Mesendoderm (in vitro differentiated cells): ENCODE measurements at regions not wholly inside any gene's neighbourhood (a gene's known extent, or its start where the extent isn't known, plus 50 kb on each side); places are given as distances from the start of the nearest gene placed in this dataset.

Experiments
- DNase-seq: peaks from one replicate; pipeline ENCODE4 v3.0.0; 2013
- H2AK5ac ChIP-seq: 2 replicates; pipeline ENCODE4 v1.6.1; 2013; ENCODE audit warnings: low read length, inconsistent platforms
- H2BK120ac ChIP-seq: 2 replicates; pipeline ENCODE4 v1.6.1; 2013; ENCODE audit warnings: low read depth, mild to moderate bottlenecking, low read length, moderate library complexity, mixed read lengths
- H2BK15ac ChIP-seq: replicated peaks from 2 replicates; pipeline ENCODE4 v1.6.1; 2013; ENCODE audit warnings: low read depth, mild to moderate bottlenecking, moderate library complexity
- H2BK5ac ChIP-seq: 2 replicates; pipeline ENCODE4 v1.6.1; 2013; ENCODE audit warnings: low read length, inconsistent platforms
- H3K18ac ChIP-seq: 2 replicates; pipeline ENCODE4 v1.6.1; 2013; ENCODE audit warnings: mild to moderate bottlenecking, low read length, mixed read lengths
- H3K23ac ChIP-seq: one replicate; pipeline ENCODE4 v1.6.1; 2013; ENCODE audit warnings: low read length
- H3K27ac ChIP-seq: 2 replicates; pipeline ENCODE4 v1.5.1; 2013; ENCODE audit warnings: low read depth, mild to moderate bottlenecking, inconsistent platforms, low read length, moderate library complexity
- H3K27me3 ChIP-seq: 2 replicates; pipeline ENCODE4 v1.6.1; 2013; ENCODE audit warnings: low read length, control low read depth, mild to moderate bottlenecking, inconsistent platforms; ENCODE audit not compliant: insufficient read depth, poor library complexity
- H3K36me3 ChIP-seq: 2 replicates; pipeline ENCODE4 v1.6.1; 2013; ENCODE audit warnings: low read length, inconsistent platforms; ENCODE audit not compliant: control insufficient read depth, insufficient read depth
- H3K4ac ChIP-seq: one replicate; pipeline ENCODE4 v1.6.1; 2013; ENCODE audit warnings: low read depth, mild to moderate bottlenecking, low read length, moderate library complexity
- H3K4me1 ChIP-seq: 2 replicates; pipeline ENCODE4 v1.6.1; 2013; ENCODE audit warnings: low read depth, low read length, inconsistent platforms; ENCODE audit not compliant: control insufficient read depth
- H3K4me2 ChIP-seq: 2 replicates; pipeline ENCODE4 v1.6.1; 2013; ENCODE audit warnings: low read length
- H3K4me3 ChIP-seq: 2 replicates; pipeline ENCODE4 v1.5.1; 2013; ENCODE audit warnings: mild to moderate bottlenecking, low read length
- H3K56ac ChIP-seq: one replicate; pipeline ENCODE4 v1.6.1; 2013; ENCODE audit warnings: low read length
- H3K79me1 ChIP-seq: 2 replicates; pipeline ENCODE4 v1.6.1; 2013; ENCODE audit warnings: low read length, inconsistent platforms
- H3K79me2 ChIP-seq: 2 replicates; pipeline ENCODE4 v1.6.1; 2013; ENCODE audit warnings: mild to moderate bottlenecking, low read length; ENCODE audit not compliant: control insufficient read depth, insufficient read depth
- H3K9ac ChIP-seq: 2 replicates; pipeline ENCODE4 v1.6.1; 2013; ENCODE audit warnings: low read length, inconsistent platforms
- H4K5ac ChIP-seq: one replicate; pipeline ENCODE4 v1.6.1; 2013; ENCODE audit warnings: low read length
- H4K8ac ChIP-seq: one replicate; pipeline ENCODE4 v1.6.1; 2013; ENCODE audit warnings: low read depth, mild to moderate bottlenecking, control low read depth, low read length, moderate library complexity
- WGBS: extraction: QIAGEN DNeasy Blood & Tissue Kit; methylation state at CpG from one replicate; pipeline ENCODE4 v1.1.7; 2013; ENCODE audit warnings: low lambda C conversion rate, missing lambda C conversion rate; ENCODE audit not compliant: insufficient coverage; ENCODE audit errors: extremely low coverage; 5-methylcytosine and 5-hydroxymethylcytosine counted together

DNA sequence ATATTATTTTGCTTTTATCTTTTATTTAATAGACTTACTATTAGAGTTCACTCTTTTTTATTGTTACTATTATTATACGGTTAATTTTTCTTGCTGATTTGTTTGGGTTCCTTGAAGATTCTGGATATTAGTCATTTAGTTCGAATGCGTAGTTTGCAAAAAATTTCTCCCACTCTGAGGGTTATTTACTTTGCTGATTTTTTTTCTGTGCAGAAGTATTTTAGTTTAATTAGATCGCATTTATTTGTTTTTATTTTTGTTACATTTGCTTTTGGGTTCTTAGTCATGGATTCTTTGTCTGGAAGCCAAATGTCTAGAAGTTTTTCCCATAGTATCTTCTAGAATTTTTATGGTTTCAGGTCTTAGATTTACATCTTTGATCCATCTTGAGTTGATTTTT, 585.2 kb downstream of the CPS1 start:
- Histone ChIP-seq H3K4me1 (no peaks in the 10 kb centered on the region), H3K23ac (no peak overlapping the region), H3K9ac (no peak overlapping the region), H3K79me2 (no peaks in the 10 kb centered on the region), H4K5ac (no peak overlapping the region), H3K4me3 (no peak overlapping the region), H2AK5ac (no peak overlapping the region), H3K36me3 (no peaks in the 10 kb centered on the region), H3K27ac (no peak overlapping the region), H3K56ac (no peak overlapping the region), H2BK5ac (no peak overlapping the region), H3K18ac (no peak overlapping the region), H2BK15ac (no peak overlapping the region), H4K8ac (no peak overlapping the region), H3K4ac (no peak overlapping the region), H3K27me3 (no peaks in the 10 kb centered on the region), H3K79me1 (no peaks in the 10 kb centered on the region), H3K4me2 (no peak overlapping the region), H2BK120ac (no peak overlapping the region)
- DNase-seq, result no peak
- WGBS, result no CpG with 5 or more reads among the region's 4 CpGs

- H4K5ac ChIP-seq, result no peak overlapping the region
Observed at GRCh38 chr2:211144078-211144477, 587.7 kb downstream of the CPS1 start.

DNA sequence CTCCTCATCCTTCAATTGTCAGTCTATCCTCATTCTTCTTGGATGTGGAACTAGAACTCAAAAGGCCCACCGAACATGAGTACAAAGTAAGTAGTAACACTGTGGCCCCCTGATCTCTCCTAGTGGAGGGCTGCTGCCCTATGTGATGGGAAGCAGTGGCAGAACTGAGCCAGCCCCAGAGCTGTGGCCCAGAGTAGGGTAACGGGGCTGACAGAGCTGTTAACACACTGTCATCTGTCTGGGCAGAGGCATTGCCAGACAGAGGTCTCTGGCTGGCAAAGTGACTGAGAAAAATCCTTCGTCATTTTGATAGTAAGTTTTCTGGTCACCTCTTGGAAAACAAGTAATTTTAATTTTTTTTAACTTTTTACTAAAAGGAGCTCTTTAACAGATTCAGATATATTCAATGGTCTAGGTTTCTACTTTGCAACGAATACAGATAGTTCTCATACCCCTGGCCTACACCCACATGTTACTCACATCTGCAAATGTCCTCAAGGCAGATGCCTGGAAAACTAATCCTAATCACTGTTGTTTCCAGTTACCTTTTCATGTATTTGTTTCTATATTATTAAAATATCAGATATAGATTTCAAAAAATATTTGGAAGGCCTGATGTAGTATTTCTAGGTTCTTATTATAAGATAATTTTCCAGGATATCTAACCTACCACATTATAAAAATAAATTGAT, 588.7 kb downstream of the CPS1 start:
- Histone ChIP-seq H3K18ac (no peak overlapping the region), H3K23ac (no peak overlapping the region), H3K79me2 (no peaks in the 10 kb centered on the region), H2AK5ac (no peak overlapping the region), H2BK15ac (no peak overlapping the region), H3K9ac (no peak overlapping the region), H3K4me3 (no peak overlapping the region), H4K5ac (no peak overlapping the region), H3K56ac (no peak overlapping the region), H2BK5ac (no peak overlapping the region), H3K27ac (no peak overlapping the region), H3K36me3 (no peaks in the 10 kb centered on the region), H3K4ac (no peak overlapping the region), H3K4me1 (no peaks in the 10 kb centered on the region), H3K79me1 (no peaks in the 10 kb centered on the region), H2BK120ac (no peak overlapping the region), H3K4me2 (no peak overlapping the region), H4K8ac (no peak overlapping the region), H3K27me3 (no peaks in the 10 kb centered on the region)
- no peak for DNase-seq
- no CpG with 5 or more reads among the region's 4 CpGs for whole genome bisulfite sequencing

More at GRCh38 chr2:211144078-211144477, 587.7 kb downstream of the CPS1 start:
- Histone ChIP-seq H3K4me2 (no peak overlapping the region), H3K27me3 (no peaks in the 10 kb centered on the region), H3K36me3 (no peaks in the 10 kb centered on the region), H4K8ac (no peak overlapping the region), H3K4me1 (no peaks in the 10 kb centered on the region), H3K18ac (no peak overlapping the region), H3K27ac (no peak overlapping the region), H3K79me2 (no peaks in the 10 kb centered on the region), H2BK120ac (no peak overlapping the region), H3K56ac (no peak overlapping the region), H2AK5ac (no peak overlapping the region), H2BK5ac (no peak overlapping the region), H3K79me1 (no peaks in the 10 kb centered on the region), H3K4me3 (no peak overlapping the region), H3K9ac (no peak overlapping the region), H3K23ac (no peak overlapping the region), H2BK15ac (no peak overlapping the region), H3K4ac (no peak overlapping the region)
- no peak for DNase-seq

DNA sequence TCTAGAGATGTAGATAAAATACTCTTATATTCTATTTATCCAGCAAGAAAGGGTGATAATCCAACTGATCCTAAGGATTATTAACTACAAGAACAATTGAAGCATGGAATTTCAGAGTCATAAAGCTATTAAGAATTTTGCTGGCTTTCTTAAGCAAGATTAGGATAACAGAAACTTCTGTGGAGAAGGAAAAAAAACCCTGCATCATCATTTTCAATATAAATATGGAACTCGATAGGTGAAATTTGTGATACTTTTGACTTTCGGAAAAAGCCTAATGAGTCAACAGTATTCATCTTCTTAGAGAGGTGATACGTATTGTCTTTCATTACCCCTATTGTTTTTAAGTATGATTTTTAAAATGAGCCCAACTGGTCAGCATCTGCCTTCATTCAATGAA, 593.3 kb downstream of the CPS1 start:
- no peak overlapping the region for H3K4me3 ChIP-seq
- H3K9ac ChIP-seq, result no peak overlapping the region
- no peaks in the 10 kb centered on the region for H3K36me3 ChIP-seq
- no peak overlapping the region for H3K4ac ChIP-seq
- H3K23ac ChIP-seq, result no peak overlapping the region
- no peak for DNase-seq
- no peak overlapping the region for H3K18ac ChIP-seq
- H3K27me3 ChIP-seq, result no peaks in the 10 kb centered on the region
- H4K5ac ChIP-seq, result no peak overlapping the region
- no CpG with 5 or more reads among the region's 3 CpGs for WGBS
- H3K79me2 ChIP-seq, result no peaks in the 10 kb centered on the region
- H3K79me1 ChIP-seq, result no peaks in the 10 kb centered on the region
- no peak overlapping the region for H3K56ac ChIP-seq
- no peak overlapping the region for H2BK15ac ChIP-seq
- H3K27ac ChIP-seq, result no peak overlapping the region
- no peak overlapping the region for H4K8ac ChIP-seq
- H2BK120ac ChIP-seq, result no peak overlapping the region
- H2AK5ac ChIP-seq, result no peak overlapping the region
- no peaks in the 10 kb centered on the region for H3K4me1 ChIP-seq
- H3K4me2 ChIP-seq, result no peak overlapping the region
- H2BK5ac ChIP-seq, result no peak overlapping the region

- Histone ChIP-seq H3K36me3 (no peaks in the 10 kb centered on the region), H3K79me2 (no peaks in the 10 kb centered on the region), H2BK5ac (no peak overlapping the region), H2BK120ac (no peak overlapping the region), H3K18ac (no peak overlapping the region), H3K56ac (no peak overlapping the region), H2AK5ac (no peak overlapping the region), H2BK15ac (no peak overlapping the region), H4K8ac (no peak overlapping the region), H3K23ac (no peak overlapping the region), H3K4ac (no peak overlapping the region), H3K4me2 (no peak overlapping the region), H4K5ac (no peak overlapping the region), H3K27me3 (no peaks in the 10 kb centered on the region), H3K79me1 (no peaks in the 10 kb centered on the region), H3K9ac (no peak overlapping the region), H3K4me1 (no peaks in the 10 kb centered on the region), H3K4me3 (no peak overlapping the region), H3K27ac (no peak overlapping the region)
- no peak for DNase-seq
Observed at GRCh38 chr2:211157211-211157610, 600.8 kb downstream of the CPS1 start.

GRCh38 chr2:211157856-211158463, 601.6 kb downstream of the CPS1 start:
- Histone ChIP-seq H3K27me3 (no peaks in the 10 kb centered on the region), H2BK120ac (no peak overlapping the region), H3K4me3 (no peak overlapping the region), H3K18ac (no peak overlapping the region), H3K56ac (no peak overlapping the region), H3K79me2 (no peaks in the 10 kb centered on the region), H2AK5ac (no peak overlapping the region), H4K8ac (no peak overlapping the region), H3K4me1 (no peaks in the 10 kb centered on the region), H3K4me2 (no peak overlapping the region), H2BK15ac (no peak overlapping the region), H3K36me3 (no peaks in the 10 kb centered on the region), H3K4ac (no peak overlapping the region), H3K79me1 (no peaks in the 10 kb centered on the region), H2BK5ac (no peak overlapping the region), H3K9ac (no peak overlapping the region), H4K5ac (no peak overlapping the region), H3K23ac (no peak overlapping the region), H3K27ac (no peak overlapping the region)
- WGBS, result no CpG with 5 or more reads among the region's 5 CpGs
- DNase-seq, result peak; percentile 72
